HepG2 (cell line): ENCODE measurements at regions not wholly inside any gene's neighbourhood (a gene's known extent, or its start where the extent isn't known, plus 50 kb on each side); places are given as distances from the start of the nearest gene placed in this dataset.

Source experiments
- ATAC-seq: fragments of 200-7000 bp; cut with Tn5 transposase; 3 replicates; pipeline ENCODE4 v1.9.1; 2020; ENCODE audit warnings: mild to moderate bottlenecking, moderate library complexity
- BruUV-seq: library from RNA; stranded (reverse); fragments of 400-500 nt; replicated peaks from 2 replicates; lab custom pipeline; 2021; lab: Mats Ljungman, UMichigan
- CTCF ChIA-PET: fragments of 300-600 bp; formaldehyde crosslinking; extraction: SDS; loops from one replicate; lab custom pipeline; 2021; ENCODE audit warnings: low total read pairs, inconsistent platforms, low intra/inter-chr PET ratio; lab: Yijun Ruan, JAX
- POLR2A ChIA-PET: fragments of 350-600 bp; sonication (Branson Sonifier 250); formaldehyde crosslinking; loops from one replicate; lab custom pipeline; 2020; ENCODE audit warnings: antibody characterized with exemption, inconsistent platforms; lab: Yijun Ruan, JAX
- DNase-seq: peaks from one replicate; pipeline ENCODE4 v3.0.0-alpha.2; 2015; ENCODE audit warnings: low spot score
- FAIRE-seq: peaks from 3 replicates; lab custom pipeline; 2011; peaks lifted over from hg19 to GRCh38; lab: Jason Lieb, UNC
- H2AFZ ChIP-seq: one replicate; pipeline ENCODE4 v1.6.1; 2011; ENCODE audit warnings: low read length, inconsistent platforms
- H3K27ac ChIP-seq: fragments of 300-600 bp; 3 replicates; pipeline ENCODE4 v1.8.0; 2011; ENCODE audit warnings: mixed run types, mild to moderate bottlenecking, mixed read lengths, low read length, inconsistent platforms; ENCODE audit not compliant: insufficient read depth; ENCODE audit errors: extremely low read length
- H3K27me3 ChIP-seq, 2 experiments: fragments of 200-600 bp in 1 of 2; 2 replicates in 1 of 2; 3 replicates in 1 of 2; pipeline versions ENCODE4 v1.6.0 to v1.8.0; 2011; ENCODE audit warnings: low read length in 2 of 2, mild to moderate bottlenecking in 2 of 2, moderate library complexity in 2 of 2, inconsistent platforms in 1 of 2; ENCODE audit not compliant: insufficient read depth in 2 of 2, control insufficient read depth in 1 of 2
- H3K36me3 ChIP-seq, 2 experiments: fragments of 200-600 bp in 1 of 2; replicated peaks in 1 of 2; 2 replicates in 1 of 2; 3 replicates in 1 of 2; pipeline versions ENCODE4 v1.5.1 to v1.8.0; 2011; ENCODE audit warnings: low read length in 2 of 2, inconsistent platforms in 1 of 2; ENCODE audit not compliant: insufficient read depth in 2 of 2, control insufficient read depth in 1 of 2
- H3K4me1 ChIP-seq: 2 replicates; pipeline ENCODE4 v1.5.1; 2012; ENCODE audit warnings: low read length, inconsistent platforms; ENCODE audit not compliant: insufficient read depth
- H3K4me2 ChIP-seq: 2 replicates; pipeline ENCODE4 v1.6.0; 2011; ENCODE audit warnings: low read depth, low read length, inconsistent platforms
- H3K4me3 ChIP-seq, 3 experiments: fragments of 200-600 bp in 1 of 3; sonication (generic), shearing (Covaris generic) in 1 of 3; replicated peaks in 1 of 3; 2 replicates each; pipeline ENCODE4 v1.5.1; 2011 to 2016; ENCODE audit warnings: low read length in 3 of 3, inconsistent platforms in 2 of 3, low read depth in 2 of 3, mild to moderate bottlenecking in 2 of 3, control low read depth in 1 of 3, mixed read lengths in 1 of 3; ENCODE audit not compliant: insufficient read depth in 1 of 3
- H3K79me2 ChIP-seq: one replicate; pipeline ENCODE4 v1.6.1; 2011; ENCODE audit warnings: low read length, inconsistent platforms; ENCODE audit not compliant: insufficient read depth
- H3K9ac ChIP-seq: 2 replicates; pipeline ENCODE4 v1.6.0; 2011; ENCODE audit warnings: mild to moderate bottlenecking, low read depth, low read length, inconsistent platforms; ENCODE audit not compliant: insufficient read depth
- H3K9me3 ChIP-seq: 2 replicates; pipeline ENCODE4 v1.5.1; 2012; ENCODE audit warnings: mild to moderate bottlenecking, low read length
- H4K20me1 ChIP-seq: 2 replicates; pipeline ENCODE4 v1.6.0; 2011; ENCODE audit warnings: inconsistent platforms, mild to moderate bottlenecking, low read length, moderate library complexity; ENCODE audit not compliant: insufficient read depth
- CREB1 ChIP-seq, 2 experiments: fragments of 450-650 bp in 1 of 2; IDR thresholded peaks; 2 replicates each; pipeline ENCODE4 v1.6.1; 2016 to 2017; ENCODE audit warnings: control low read depth in 1 of 2, mild to moderate bottlenecking in 1 of 2, missing compliant biosample characterization in 1 of 2, missing genetic modification characterization in 1 of 2
- MAFK ChIP-seq, 2 experiments: IDR thresholded peaks in 1 of 2; conservative IDR thresholded peaks in 1 of 2; 2 replicates each; pipeline ENCODE4 v1.6.1; 2011; ENCODE audit warnings: improper control_type of control experiment in 2 of 2, low read length in 2 of 2
- SKI ChIP-seq: fragments of 450-650 bp; IDR thresholded peaks from one replicate; pipeline ENCODE4 v1.6.1; 2018; ENCODE audit warnings: mild to moderate bottlenecking; ENCODE audit not compliant: partially characterized antibody
- ZSCAN30 ChIP-seq: sonication (generic); formaldehyde crosslinking; IDR thresholded peaks from 2 replicates; pipeline ENCODE4 v1.5.0; 2020; ENCODE audit warnings: mild to moderate bottlenecking, missing genetic modification reagents
- WGBS: methylation state at CpG from one replicate; pipeline ENCODE4 v1.1.6; 2017; ENCODE audit warnings: low lambda C conversion rate; 5-methylcytosine and 5-hydroxymethylcytosine counted together
- in situ Hi-C: cut with HindIII; loops from 2 replicates; pipeline ENCODE4 v1.10.0; 2017; ENCODE audit warnings: low pct_unique_long_range_greater_than_20kb; ENCODE audit not compliant: extremely low pct_ligation_motif_present
- intact Hi-C: fragments of 100-400 bp; cut with micrococcal nuclease; formaldehyde crosslinking; loops from one replicate; pipeline ENCODE4 v1.10.0; 2022; ENCODE audit not compliant: unreplicated experiment
- TF ChIP-seq, protein P1 (sequence below): sonication (generic); formaldehyde crosslinking; IDR thresholded peaks from 2 replicates; pipeline ENCODE4 v1.4.0; 2020; ENCODE audit warnings: missing genetic modification reagents

- no peak for TF ChIP-seq SKI
- no peak for TF ChIP-seq ZSCAN30 (CRISPR knock-in tag)
- TF ChIP-seq, protein P1, sequence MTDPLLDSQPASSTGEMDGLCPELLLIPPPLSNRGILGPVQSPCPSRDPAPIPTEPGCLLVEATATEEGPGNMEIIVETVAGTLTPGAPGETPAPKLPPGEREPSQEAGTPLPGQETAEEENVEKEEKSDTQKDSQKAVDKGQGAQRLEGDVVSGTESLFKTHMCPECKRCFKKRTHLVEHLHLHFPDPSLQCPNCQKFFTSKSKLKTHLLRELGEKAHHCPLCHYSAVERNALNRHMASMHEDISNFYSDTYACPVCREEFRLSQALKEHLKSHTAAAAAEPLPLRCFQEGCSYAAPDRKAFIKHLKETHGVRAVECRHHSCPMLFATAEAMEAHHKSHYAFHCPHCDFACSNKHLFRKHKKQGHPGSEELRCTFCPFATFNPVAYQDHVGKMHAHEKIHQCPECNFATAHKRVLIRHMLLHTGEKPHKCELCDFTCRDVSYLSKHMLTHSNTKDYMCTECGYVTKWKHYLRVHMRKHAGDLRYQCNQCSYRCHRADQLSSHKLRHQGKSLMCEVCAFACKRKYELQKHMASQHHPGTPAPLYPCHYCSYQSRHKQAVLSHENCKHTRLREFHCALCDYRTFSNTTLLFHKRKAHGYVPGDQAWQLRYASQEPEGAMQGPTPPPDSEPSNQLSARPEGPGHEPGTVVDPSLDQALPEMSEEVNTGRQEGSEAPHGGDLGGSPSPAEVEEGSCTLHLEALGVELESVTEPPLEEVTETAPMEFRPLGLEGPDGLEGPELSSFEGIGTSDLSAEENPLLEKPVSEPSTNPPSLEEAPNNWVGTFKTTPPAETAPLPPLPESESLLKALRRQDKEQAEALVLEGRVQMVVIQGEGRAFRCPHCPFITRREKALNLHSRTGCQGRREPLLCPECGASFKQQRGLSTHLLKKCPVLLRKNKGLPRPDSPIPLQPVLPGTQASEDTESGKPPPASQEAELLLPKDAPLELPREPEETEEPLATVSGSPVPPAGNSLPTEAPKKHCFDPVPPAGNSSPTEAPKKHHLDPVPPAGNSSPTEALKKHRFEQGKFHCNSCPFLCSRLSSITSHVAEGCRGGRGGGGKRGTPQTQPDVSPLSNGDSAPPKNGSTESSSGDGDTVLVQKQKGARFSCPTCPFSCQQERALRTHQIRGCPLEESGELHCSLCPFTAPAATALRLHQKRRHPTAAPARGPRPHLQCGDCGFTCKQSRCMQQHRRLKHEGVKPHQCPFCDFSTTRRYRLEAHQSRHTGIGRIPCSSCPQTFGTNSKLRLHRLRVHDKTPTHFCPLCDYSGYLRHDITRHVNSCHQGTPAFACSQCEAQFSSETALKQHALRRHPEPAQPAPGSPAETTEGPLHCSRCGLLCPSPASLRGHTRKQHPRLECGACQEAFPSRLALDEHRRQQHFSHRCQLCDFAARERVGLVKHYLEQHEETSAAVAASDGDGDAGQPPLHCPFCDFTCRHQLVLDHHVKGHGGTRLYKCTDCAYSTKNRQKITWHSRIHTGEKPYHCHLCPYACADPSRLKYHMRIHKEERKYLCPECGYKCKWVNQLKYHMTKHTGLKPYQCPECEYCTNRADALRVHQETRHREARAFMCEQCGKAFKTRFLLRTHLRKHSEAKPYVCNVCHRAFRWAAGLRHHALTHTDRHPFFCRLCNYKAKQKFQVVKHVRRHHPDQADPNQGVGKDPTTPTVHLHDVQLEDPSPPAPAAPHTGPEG, result no peak
Measured at GRCh38 chrX:10360116-10360515, 203.3 kb downstream of the CLCN4 start (continued).

- no peak for TF ChIP-seq CREB1 (IDR thresholded peaks at IDR 0.05)
- TF ChIP-seq CREB1 (CRISPR knock-in tag; IDR thresholded peaks at IDR 0.05), result no peak
- TF ChIP-seq MAFK (conservative IDR thresholded peaks at IDR 0.05 in 1 of 2, IDR thresholded peaks at IDR 0.05 in 1 of 2; ENCODE audit: low read length in 2 of 2), result peak in 1 of 2 experiments; percentile 63; a peak in 1 of 4 replicates
- TF ChIP-seq, all 625 proteins: peak for 1
- POLR2A ChIA-PET, result no interaction called here
- ATAC-seq, result no peak
- Histone ChIP-seq H3K4me1 (no peaks in the 10 kb centered on the region), H2AFZ (no peak overlapping the region), H3K27ac (no peak overlapping the region), H3K79me2 (no peaks in the 10 kb centered on the region), H4K20me1 (no peaks in the 10 kb centered on the region), H3K27me3 (no peaks in the 10 kb centered on the region), H3K4me3 (no peak overlapping the region), H3K4me2 (no peak overlapping the region), H3K9ac (no peak overlapping the region), H3K36me3 (no peaks in the 10 kb centered on the region), H3K9me3 (no peaks in the 10 kb centered on the region)
- no TSS peak for BruUV-seq
- FAIRE-seq, result no peak
- in situ Hi-C loops (no loop called here), intact Hi-C loops (no loop called here)
- 2% methylated on average over 5 of the region's 5 CpGs for WGBS
- CTCF ChIA-PET, result no interaction called here
- no peak for DNase-seq
Measured at GRCh38 chrX:10365532-10366265, 208.9 kb downstream of the CLCN4 start.
